ENCODE measurements at regions not wholly inside any gene's neighbourhood (a gene's known extent, or its start where the extent isn't known, plus 50 kb on each side); places are given as distances from the start of the nearest gene placed in this dataset.

- Histone ChIP-seq H2AFZ (ENCODE audit: low read length) (no peak overlapping the region), H3K27ac (ENCODE audit: low read depth, low read length) (no peak overlapping the region), H3K9me3 (ENCODE audit: low read depth, low read length) (peaks cover 2% of the 10 kb centered on the region), H3K79me2 (ENCODE audit: insufficient read depth, low read length) (no peaks in the 10 kb centered on the region), H3K4me3 (ENCODE audit: insufficient read depth, low read length) (no peak overlapping the region), H3K4me2 (ENCODE audit: insufficient read depth, low read length) (no peak overlapping the region), H3K27me3 (ENCODE audit: insufficient read depth, low read length) (no peaks in the 10 kb centered on the region), H4K20me1 (ENCODE audit: insufficient read depth, low read length) (no peaks in the 10 kb centered on the region), H3K36me3 (ENCODE audit: insufficient read depth, low read length) (no peaks in the 10 kb centered on the region), H3K4me1 (ENCODE audit: insufficient read depth, low read length) (no peaks in the 10 kb centered on the region)
- no peak for DNase-seq (ENCODE audit: insufficient read length, low spot score, missing footprints)
- TF ChIP-seq CTCF (IDR thresholded peaks at IDR 0.05; ENCODE audit: extremely low read depth, low read depth, low read length): no peak
Measured at GRCh38 chr20:56179051-56179450, 69.5 kb upstream of the MC3R start.

- no peak overlapping the region for H3K27ac ChIP-seq (ENCODE audit: low read depth, low read length)
- no peaks in the 10 kb centered on the region for H3K27me3 ChIP-seq (ENCODE audit: insufficient read depth, low read length)
- H3K4me2 ChIP-seq (ENCODE audit: insufficient read depth, low read length): no peak overlapping the region
- no peak for DNase-seq (ENCODE audit: insufficient read length, low spot score, missing footprints)
- no peaks in the 10 kb centered on the region for H3K79me2 ChIP-seq (ENCODE audit: insufficient read depth, low read length)
- no peak for TF ChIP-seq CTCF (IDR thresholded peaks at IDR 0.05; ENCODE audit: extremely low read depth, low read depth, low read length)
- no peak overlapping the region for H2AFZ ChIP-seq (ENCODE audit: low read length)
- no peaks in the 10 kb centered on the region for H3K4me1 ChIP-seq (ENCODE audit: insufficient read depth, low read length)
- no peak overlapping the region for H3K4me3 ChIP-seq (ENCODE audit: insufficient read depth, low read length)
- no peaks in the 10 kb centered on the region for H4K20me1 ChIP-seq (ENCODE audit: insufficient read depth, low read length)
- H3K9me3 ChIP-seq (ENCODE audit: low read depth, low read length): peaks cover 2% of the 10 kb centered on the region
- no peaks in the 10 kb centered on the region for H3K36me3 ChIP-seq (ENCODE audit: insufficient read depth, low read length)
Measured at GRCh38 chr20:56181583-56181982, 66.9 kb upstream of the MC3R start.

- Histone ChIP-seq H3K4me3 (ENCODE audit: insufficient read depth, low read length) (no peak overlapping the region), H4K20me1 (ENCODE audit: insufficient read depth, low read length) (no peaks in the 10 kb centered on the region), H3K27me3 (ENCODE audit: insufficient read depth, low read length) (no peaks in the 10 kb centered on the region), H3K79me2 (ENCODE audit: insufficient read depth, low read length) (no peaks in the 10 kb centered on the region), H3K9me3 (ENCODE audit: low read depth, low read length) (no peaks in the 10 kb centered on the region), H3K27ac (ENCODE audit: low read depth, low read length) (no peak overlapping the region), H2AFZ (ENCODE audit: low read length) (no peak overlapping the region), H3K4me2 (ENCODE audit: insufficient read depth, low read length) (no peak overlapping the region), H3K36me3 (ENCODE audit: insufficient read depth, low read length) (no peaks in the 10 kb centered on the region), H3K4me1 (ENCODE audit: insufficient read depth, low read length) (no peaks in the 10 kb centered on the region)
- TF ChIP-seq CTCF (IDR thresholded peaks at IDR 0.05; ENCODE audit: extremely low read depth, low read depth, low read length): no peak
- no peak for DNase-seq (ENCODE audit: insufficient read length, low spot score, missing footprints)
Measured at GRCh38 chr20:56187534-56188165, 60.9 kb upstream of the MC3R start.

GRCh38 chr20:56194042-56194441 lies 54.5 kb upstream of the MC3R start:
- Histone ChIP-seq H3K4me1 (ENCODE audit: insufficient read depth, low read length) (no peaks in the 10 kb centered on the region), H3K36me3 (ENCODE audit: insufficient read depth, low read length) (no peaks in the 10 kb centered on the region), H4K20me1 (ENCODE audit: insufficient read depth, low read length) (no peaks in the 10 kb centered on the region), H3K79me2 (ENCODE audit: insufficient read depth, low read length) (no peaks in the 10 kb centered on the region), H3K27ac (ENCODE audit: low read depth, low read length) (no peak overlapping the region), H2AFZ (ENCODE audit: low read length) (no peak overlapping the region), H3K9me3 (ENCODE audit: low read depth, low read length) (no peaks in the 10 kb centered on the region), H3K4me3 (ENCODE audit: insufficient read depth, low read length) (no peak overlapping the region), H3K4me2 (ENCODE audit: insufficient read depth, low read length) (no peak overlapping the region), H3K27me3 (ENCODE audit: insufficient read depth, low read length) (no peaks in the 10 kb centered on the region)
- DNase-seq (ENCODE audit: insufficient read length, low spot score, missing footprints): no peak
- TF ChIP-seq CTCF (IDR thresholded peaks at IDR 0.05; ENCODE audit: extremely low read depth, low read depth, low read length): no peak

All from osteoblast (primary cell).